Retinal pigment epithelial cell (primary cell): ENCODE measurements at regions not wholly inside any gene's neighbourhood (a gene's known extent, or its start where the extent isn't known, plus 50 kb on each side); places are given as distances from the start of the nearest gene placed in this dataset.

Experiments used
- DNase-seq: peaks from one replicate; pipeline ENCODE4 v3.0.0-alpha.2; 2010; ENCODE audit warnings: low read depth
- H3K4me3 ChIP-seq: 2 replicates; pipeline ENCODE4 v1.5.1; 2011; ENCODE audit warnings: mild to moderate bottlenecking, low read length, control low read depth, moderate library complexity
- TF ChIP-seq, protein P1 (sequence below): conservative IDR thresholded peaks from 2 replicates; pipeline ENCODE4 v1.5.1; 2011; ENCODE audit warnings: low read depth, low read length, control low read depth, inconsistent platforms

DNA sequence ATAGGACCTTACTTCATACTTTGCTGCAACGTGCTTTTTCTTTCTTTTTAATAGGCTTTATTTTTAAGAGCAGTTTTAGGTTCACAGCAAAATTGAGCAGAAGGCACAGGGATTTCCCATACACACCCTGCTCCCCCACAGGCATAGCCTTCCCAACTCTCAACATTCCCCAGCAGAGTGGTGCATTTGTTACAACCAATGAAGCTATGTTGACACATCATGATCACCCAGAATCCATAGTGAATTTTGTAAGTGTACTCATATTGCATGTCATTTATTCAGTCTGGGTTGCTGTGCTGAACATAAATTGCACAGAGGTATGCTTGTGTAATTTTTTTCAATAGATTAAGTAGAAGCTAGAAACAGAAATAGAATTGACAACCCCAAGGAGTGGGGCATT lies 327.3 kb downstream of the INHBA start:
- DNase-seq = no peak
- TF ChIP-seq, protein P1, sequence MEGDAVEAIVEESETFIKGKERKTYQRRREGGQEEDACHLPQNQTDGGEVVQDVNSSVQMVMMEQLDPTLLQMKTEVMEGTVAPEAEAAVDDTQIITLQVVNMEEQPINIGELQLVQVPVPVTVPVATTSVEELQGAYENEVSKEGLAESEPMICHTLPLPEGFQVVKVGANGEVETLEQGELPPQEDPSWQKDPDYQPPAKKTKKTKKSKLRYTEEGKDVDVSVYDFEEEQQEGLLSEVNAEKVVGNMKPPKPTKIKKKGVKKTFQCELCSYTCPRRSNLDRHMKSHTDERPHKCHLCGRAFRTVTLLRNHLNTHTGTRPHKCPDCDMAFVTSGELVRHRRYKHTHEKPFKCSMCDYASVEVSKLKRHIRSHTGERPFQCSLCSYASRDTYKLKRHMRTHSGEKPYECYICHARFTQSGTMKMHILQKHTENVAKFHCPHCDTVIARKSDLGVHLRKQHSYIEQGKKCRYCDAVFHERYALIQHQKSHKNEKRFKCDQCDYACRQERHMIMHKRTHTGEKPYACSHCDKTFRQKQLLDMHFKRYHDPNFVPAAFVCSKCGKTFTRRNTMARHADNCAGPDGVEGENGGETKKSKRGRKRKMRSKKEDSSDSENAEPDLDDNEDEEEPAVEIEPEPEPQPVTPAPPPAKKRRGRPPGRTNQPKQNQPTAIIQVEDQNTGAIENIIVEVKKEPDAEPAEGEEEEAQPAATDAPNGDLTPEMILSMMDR = no peak
- H3K4me3 ChIP-seq = no peak overlapping the region

DNA sequence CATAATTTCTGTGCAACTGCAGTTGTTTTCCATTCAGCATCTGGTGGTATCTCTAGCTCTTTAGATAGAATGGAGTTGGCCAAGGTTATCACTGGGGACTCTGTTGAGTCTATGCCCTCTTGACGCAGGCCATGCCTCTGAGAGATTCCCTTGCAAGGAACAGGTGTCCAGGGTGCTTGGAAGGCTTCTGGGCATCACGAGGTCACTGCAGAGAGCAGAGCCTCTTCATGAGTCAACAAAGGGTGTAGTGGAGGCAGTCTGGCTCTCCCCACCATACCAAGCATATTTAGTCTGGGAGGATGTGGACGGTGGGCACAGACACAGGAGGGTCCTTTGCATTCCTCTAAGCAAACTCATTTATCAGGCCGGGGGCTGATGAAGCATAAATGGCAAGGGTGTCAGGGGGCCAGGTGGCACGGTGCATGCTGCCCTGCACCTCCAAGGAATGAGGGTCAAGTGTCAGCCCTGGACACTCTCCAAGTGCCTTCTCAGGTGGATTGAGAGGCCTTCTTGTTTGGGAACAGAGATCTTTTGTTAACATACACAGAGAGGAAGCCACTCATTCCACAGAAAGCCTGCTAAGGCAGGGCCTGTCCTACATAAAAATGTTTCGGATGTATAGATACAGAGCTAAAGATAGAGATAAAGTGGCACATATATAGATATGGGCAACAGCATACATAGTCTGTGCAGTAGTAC lies 328.6 kb downstream of the INHBA start:
- TF ChIP-seq, protein P1 = no peak
- DNase-seq = no peak

DNA sequence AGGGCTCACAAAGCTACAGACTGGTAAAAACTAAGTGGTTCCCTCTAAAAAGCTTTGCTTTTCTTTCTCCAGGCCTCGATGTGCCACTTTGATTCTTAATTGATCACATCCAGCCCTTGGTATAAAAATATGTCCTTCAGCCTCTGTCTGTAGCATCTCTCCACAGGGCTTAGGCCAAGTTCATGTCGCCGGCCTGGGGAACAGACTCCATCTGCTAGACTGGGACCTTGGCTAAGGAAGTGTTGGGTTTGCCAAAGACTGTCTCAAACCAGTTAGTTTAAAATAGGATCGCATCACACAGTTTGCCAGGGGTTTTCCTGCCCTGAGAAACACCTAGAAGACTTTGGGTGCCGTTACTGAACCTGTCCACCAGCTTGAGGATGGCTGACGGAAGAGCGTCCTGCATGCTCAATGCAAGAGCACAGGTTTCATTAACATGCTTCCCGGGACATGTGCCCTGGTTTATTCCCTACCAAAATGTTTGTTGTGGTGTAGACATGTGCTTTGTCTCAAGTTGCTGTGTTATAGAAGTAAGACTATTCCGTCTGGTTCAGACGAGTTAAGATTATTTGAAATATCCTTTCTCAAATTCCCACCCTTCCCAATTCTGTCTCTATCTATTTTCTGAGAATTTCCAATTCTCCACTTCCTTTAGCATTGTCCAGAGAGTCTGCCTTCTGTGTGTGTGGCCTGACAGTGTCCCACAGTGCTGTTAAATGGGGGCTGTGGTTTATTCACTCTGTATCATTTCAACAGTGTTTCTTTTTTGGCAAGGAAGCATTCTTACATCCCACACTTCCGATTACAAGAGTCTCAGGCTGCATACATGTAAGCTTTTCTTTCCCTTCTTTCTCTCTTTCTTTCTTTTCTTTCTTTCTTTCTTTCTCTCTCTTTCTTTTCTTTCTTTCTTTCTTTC lies 334.7 kb downstream of the INHBA start:
- no peak overlapping the region for H3K4me3 ChIP-seq
- DNase-seq = no peak
- TF ChIP-seq, protein P1 = no peak

More for the DNA sequence above, 328.6 kb downstream of the INHBA start:
- H3K4me3 ChIP-seq = no peak overlapping the region

DNA sequence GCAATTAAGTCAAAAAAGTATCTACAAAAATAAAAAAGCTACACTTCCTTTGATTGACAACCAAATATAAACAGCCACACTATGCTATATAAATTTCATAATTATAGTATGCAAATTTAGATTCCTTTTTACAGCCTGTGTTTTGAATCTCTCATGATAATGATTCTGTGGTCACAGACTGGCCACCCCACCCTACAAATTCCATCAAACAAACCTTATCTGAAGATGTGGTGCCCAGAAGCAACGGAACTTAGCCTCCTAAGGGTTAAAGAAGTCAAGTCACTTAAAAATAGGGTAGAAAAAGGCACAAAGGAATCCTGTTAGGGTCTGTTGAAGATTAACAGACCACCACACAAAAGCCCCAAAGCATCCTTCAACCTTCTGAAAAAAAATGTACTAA lies 351.8 kb downstream of the INHBA start:
- H3K4me3 ChIP-seq = no peak overlapping the region
- TF ChIP-seq, protein P1 = no peak
- no peak for DNase-seq

DNA sequence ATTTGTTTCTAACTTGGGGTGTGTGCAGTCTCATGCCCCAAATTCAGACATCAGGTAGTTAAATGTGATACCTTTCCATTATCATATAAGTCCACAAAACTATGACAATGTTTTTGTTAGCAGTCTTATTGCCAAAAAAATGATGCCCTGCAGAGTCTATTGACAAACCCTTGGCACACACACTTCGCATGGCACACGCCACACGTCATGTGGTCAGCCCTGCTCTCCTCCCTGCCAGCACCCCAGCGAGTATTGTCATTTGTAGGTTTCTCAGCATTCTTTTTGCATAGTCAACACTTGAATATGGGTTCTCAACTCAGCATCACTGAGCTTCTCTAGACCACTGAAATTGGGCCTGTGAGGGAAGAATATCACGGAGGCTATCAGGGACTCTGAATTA lies 356.0 kb downstream of the INHBA start:
- no peak for DNase-seq
- TF ChIP-seq, protein P1 = no peak

DNA sequence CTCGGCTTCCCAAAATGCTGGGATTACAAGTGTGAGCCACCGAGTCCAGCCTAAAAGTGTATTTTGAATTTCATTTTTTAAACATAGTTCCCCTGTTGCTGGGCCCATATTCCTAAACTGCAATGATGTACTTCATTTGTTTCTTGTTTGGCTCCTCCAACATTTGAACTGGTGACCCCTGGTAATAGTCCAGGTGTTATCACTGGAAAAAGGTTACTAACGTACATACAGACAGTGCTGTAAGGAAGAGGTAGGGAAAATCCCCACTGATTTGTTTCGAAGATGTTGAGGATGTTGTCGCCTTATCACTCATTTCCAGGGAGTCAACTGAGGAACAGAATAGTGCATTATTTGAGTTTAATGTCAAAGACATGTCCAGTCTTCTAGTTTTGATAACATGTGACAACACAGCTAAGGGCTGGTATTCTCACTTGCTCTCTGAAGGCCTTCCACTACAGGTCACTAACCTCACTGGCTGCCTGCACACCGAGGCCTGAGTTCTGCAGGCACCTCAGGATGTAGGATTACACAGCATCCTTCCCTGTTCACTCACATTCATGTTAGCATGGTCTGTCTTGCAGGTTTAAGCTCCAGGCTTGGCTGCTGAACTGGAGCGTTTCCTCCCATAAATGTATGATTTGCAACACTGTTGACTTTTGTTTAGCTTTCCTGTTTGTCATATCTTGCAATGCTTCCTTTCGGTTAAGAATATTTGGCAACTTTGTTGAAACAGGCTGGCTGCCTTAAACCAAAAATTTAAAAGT lies 362.8 kb downstream of the INHBA start:
- no peak overlapping the region for H3K4me3 ChIP-seq
- DNase-seq = no peak
- TF ChIP-seq, protein P1 = no peak

More for the DNA sequence above, 356.0 kb downstream of the INHBA start:
- H3K4me3 ChIP-seq = no peak overlapping the region
